Fibroblast of skin of scalp (primary cell): ENCODE measurements at regions not wholly inside any gene's neighbourhood (a gene's known extent, or its start where the extent isn't known, plus 50 kb on each side); places are given as distances from the start of the nearest gene placed in this dataset.

Source experiments
- DNase-seq: peaks from one replicate; pipeline ENCODE4 v3.0.0-alpha.2; 2013

- no peak for DNase-seq
Measured at GRCh38 chr6:84461461-84461860, 234.0 kb upstream of the CEP162 start.

- DNase-seq, result peak; percentile 39
Measured at GRCh38 chr6:84460491-84460890, 233.0 kb upstream of the CEP162 start.

- DNase-seq, result no peak
Measured at GRCh38 chr6:84459401-84459800, 232.0 kb upstream of the CEP162 start.

- DNase-seq, result no peak
Measured at GRCh38 chr6:84458271-84458670, 230.8 kb upstream of the CEP162 start.

- DNase-seq, result no peak
Measured at GRCh38 chr6:84457276-84457675, 229.8 kb upstream of the CEP162 start.

- no peak for DNase-seq
Measured at GRCh38 chr6:84456803-84457202, 229.4 kb upstream of the CEP162 start.

- peak; percentile 30 for DNase-seq
Measured at GRCh38 chr6:84455511-84456029, 228.1 kb upstream of the CEP162 start.

GRCh38 chr6:84453499-84453898 lies 226.1 kb upstream of the CEP162 start:
- peak; percentile 69 for DNase-seq

GRCh38 chr6:84450018-84450417 lies 222.6 kb upstream of the CEP162 start:
- no peak for DNase-seq

- no peak for DNase-seq
Measured at GRCh38 chr6:84449220-84449619, 221.8 kb upstream of the CEP162 start.

GRCh38 chr6:84448331-84448730 lies 220.9 kb upstream of the CEP162 start:
- peak; percentile 14 for DNase-seq

- DNase-seq, result no peak
Measured at GRCh38 chr6:84447651-84448050, 220.2 kb upstream of the CEP162 start.

GRCh38 chr6:84445068-84445467 lies 217.6 kb upstream of the CEP162 start:
- no peak for DNase-seq

GRCh38 chr6:84442208-84442607 lies 214.8 kb upstream of the CEP162 start:
- peak; percentile 15 for DNase-seq

- DNase-seq, result peak; percentile 40
Measured at GRCh38 chr6:84441456-84441855, 214.0 kb upstream of the CEP162 start.

GRCh38 chr6:84434550-84434949 lies 207.1 kb upstream of the CEP162 start:
- DNase-seq, result no peak

- DNase-seq, result no peak
Measured at GRCh38 chr6:84432619-84433018, 205.2 kb upstream of the CEP162 start.

- peak; percentile 69 for DNase-seq
Measured at GRCh38 chr6:84428300-84428907, 201.0 kb upstream of the CEP162 start.

GRCh38 chr6:84425971-84426705 lies 198.7 kb upstream of the CEP162 start:
- DNase-seq, result no peak

- no peak for DNase-seq
Measured at GRCh38 chr6:84424956-84425355, 197.5 kb upstream of the CEP162 start.

- peak; percentile 30 for DNase-seq
Measured at GRCh38 chr6:84422380-84422968, 195.0 kb upstream of the CEP162 start.

GRCh38 chr6:84421031-84421430 lies 193.6 kb upstream of the CEP162 start:
- no peak for DNase-seq

- DNase-seq, result peak; percentile 78
Measured at GRCh38 chr6:84417260-84417659, 189.8 kb upstream of the CEP162 start.
